ENCODE measurements at regions not wholly inside any gene's neighbourhood (a gene's known extent, or its start where the extent isn't known, plus 50 kb on each side); places are given as distances from the start of the nearest gene placed in this dataset.

GRCh38 chr2:129374452-129374851 is 605.0 kb upstream of the RAB6C start:
- no peak for DNase-seq (ENCODE audit: low spot score)
- no peaks in the 10 kb centered on the region for H3K9me3 ChIP-seq
- H3K4me1 ChIP-seq (replicated peaks) = no peaks in the 10 kb centered on the region
- intact Hi-C loops (cut with DNase I) = no loop called here
- no peaks in the 10 kb centered on the region for H3K36me3 ChIP-seq
- H3K4me3 ChIP-seq = no peak overlapping the region
- TF ChIP-seq POLR2AphosphoS5 (IDR thresholded peaks at IDR 0.05) = no peak
- TF ChIP-seq, protein P1, sequence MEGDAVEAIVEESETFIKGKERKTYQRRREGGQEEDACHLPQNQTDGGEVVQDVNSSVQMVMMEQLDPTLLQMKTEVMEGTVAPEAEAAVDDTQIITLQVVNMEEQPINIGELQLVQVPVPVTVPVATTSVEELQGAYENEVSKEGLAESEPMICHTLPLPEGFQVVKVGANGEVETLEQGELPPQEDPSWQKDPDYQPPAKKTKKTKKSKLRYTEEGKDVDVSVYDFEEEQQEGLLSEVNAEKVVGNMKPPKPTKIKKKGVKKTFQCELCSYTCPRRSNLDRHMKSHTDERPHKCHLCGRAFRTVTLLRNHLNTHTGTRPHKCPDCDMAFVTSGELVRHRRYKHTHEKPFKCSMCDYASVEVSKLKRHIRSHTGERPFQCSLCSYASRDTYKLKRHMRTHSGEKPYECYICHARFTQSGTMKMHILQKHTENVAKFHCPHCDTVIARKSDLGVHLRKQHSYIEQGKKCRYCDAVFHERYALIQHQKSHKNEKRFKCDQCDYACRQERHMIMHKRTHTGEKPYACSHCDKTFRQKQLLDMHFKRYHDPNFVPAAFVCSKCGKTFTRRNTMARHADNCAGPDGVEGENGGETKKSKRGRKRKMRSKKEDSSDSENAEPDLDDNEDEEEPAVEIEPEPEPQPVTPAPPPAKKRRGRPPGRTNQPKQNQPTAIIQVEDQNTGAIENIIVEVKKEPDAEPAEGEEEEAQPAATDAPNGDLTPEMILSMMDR (IDR thresholded peaks at IDR 0.05) = no peak
- TF ChIP-seq POLR2A (IDR thresholded peaks at IDR 0.05) = no peak
- H3K27ac ChIP-seq = no peak overlapping the region
- H3K27me3 ChIP-seq (replicated peaks; ENCODE audit: insufficient read depth) = no peaks in the 10 kb centered on the region
- WGBS = 91% methylated on average over 7 of the region's 7 CpGs

- intact Hi-C loops (cut with DNase I) = no loop called here
- DNase-seq (ENCODE audit: low spot score) = no peak
- WGBS = 90% methylated on average over 13 of the region's 13 CpGs
Observed at GRCh38 chr2:129375632-129376425, 603.6 kb upstream of the RAB6C start.

DNA sequence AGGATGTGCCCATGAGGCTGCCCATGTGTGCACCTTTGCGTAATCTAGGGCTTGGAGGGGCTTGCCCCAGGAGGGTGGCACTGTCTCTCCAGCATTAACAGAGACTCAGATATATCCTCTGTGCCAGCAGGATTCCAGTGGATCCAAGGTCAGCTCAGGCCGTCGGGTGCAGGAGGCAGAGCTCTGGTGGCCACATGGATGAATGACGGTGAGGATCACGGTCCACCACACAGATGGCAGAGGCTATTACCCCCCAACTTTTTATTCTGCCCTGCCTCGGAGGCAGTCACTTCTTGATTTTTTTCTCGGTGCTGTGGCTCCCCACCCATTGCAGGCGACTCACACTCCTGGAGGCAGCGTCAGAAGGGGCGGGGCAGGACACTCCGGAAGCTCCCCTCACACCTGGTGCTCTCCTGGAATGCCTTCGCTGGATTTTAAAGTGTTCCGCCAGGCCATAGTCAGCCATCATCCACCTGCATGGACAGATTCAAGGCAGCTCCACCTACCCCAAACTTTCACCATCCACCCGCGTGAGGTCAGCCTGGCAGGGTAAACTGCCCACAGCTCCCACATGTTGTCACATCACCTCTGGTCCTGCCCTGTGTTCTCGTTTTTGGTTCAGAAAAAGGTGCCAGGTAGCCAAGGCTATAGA is 602.9 kb upstream of the RAB6C start:
- Histone ChIP-seq H3K4me3 (no peak overlapping the region), H3K9me3 (no peaks in the 10 kb centered on the region), H3K36me3 (no peaks in the 10 kb centered on the region), H3K27me3 (replicated peaks; ENCODE audit: insufficient read depth) (no peaks in the 10 kb centered on the region), H3K4me1 (replicated peaks) (no peaks in the 10 kb centered on the region), H3K27ac (no peak overlapping the region)
- intact Hi-C loops (cut with DNase I) = no loop called here
- 69% methylated on average over 15 of the region's 16 CpGs for WGBS
- DNase-seq (ENCODE audit: low spot score) = no peak
- TF ChIP-seq POLR2AphosphoS5 (IDR thresholded peaks at IDR 0.05) (no peak), POLR2A (IDR thresholded peaks at IDR 0.05) (no peak)
- TF ChIP-seq, protein P1 (IDR thresholded peaks at IDR 0.05) = no peak

More at GRCh38 chr2:129375632-129376425, 603.6 kb upstream of the RAB6C start:
- no peaks in the 10 kb centered on the region for H3K27me3 ChIP-seq (replicated peaks; ENCODE audit: insufficient read depth)
- no peaks in the 10 kb centered on the region for H3K9me3 ChIP-seq
- TF ChIP-seq POLR2AphosphoS5 (IDR thresholded peaks at IDR 0.05) = no peak
- no peak for TF ChIP-seq POLR2A (IDR thresholded peaks at IDR 0.05)
- TF ChIP-seq, protein P1 (IDR thresholded peaks at IDR 0.05) = no peak
- no peaks in the 10 kb centered on the region for H3K36me3 ChIP-seq
- H3K4me1 ChIP-seq (replicated peaks) = no peaks in the 10 kb centered on the region
- H3K27ac ChIP-seq = no peak overlapping the region
- no peak overlapping the region for H3K4me3 ChIP-seq

- DNase-seq (ENCODE audit: low spot score) = no peak
- H3K9me3 ChIP-seq = no peaks in the 10 kb centered on the region
- H3K36me3 ChIP-seq = no peaks in the 10 kb centered on the region
- H3K4me3 ChIP-seq = no peak overlapping the region
- no peak overlapping the region for H3K27ac ChIP-seq
- no peaks in the 10 kb centered on the region for H3K27me3 ChIP-seq (replicated peaks; ENCODE audit: insufficient read depth)
- TF ChIP-seq POLR2A (IDR thresholded peaks at IDR 0.05) = no peak
- TF ChIP-seq, protein P1 (IDR thresholded peaks at IDR 0.05) = no peak
- TF ChIP-seq POLR2AphosphoS5 (IDR thresholded peaks at IDR 0.05) = no peak
- H3K4me1 ChIP-seq (replicated peaks) = no peaks in the 10 kb centered on the region
- intact Hi-C loops (cut with DNase I) = no loop called here
- WGBS = 87% methylated on average over 4 of the region's 4 CpGs
Observed at GRCh38 chr2:129377078-129377469, 602.4 kb upstream of the RAB6C start.

Data from prostate gland (tissue), 2 donors.